VCaP (cell line): ENCODE measurements at regions not wholly inside any gene's neighbourhood (a gene's known extent, or its start where the extent isn't known, plus 50 kb on each side); places are given as distances from the start of the nearest gene placed in this dataset.
"Not testable (repeated sequence)": the region's sequence is repeated elsewhere in the genome, so short reads cannot be mapped to it uniquely, and the experiment has no call there.

ENCODE experiments used
- H3K27ac ChIP-seq: fragments of 450-650 bp; 2 replicates; pipeline ENCODE4 v1.5.1; 2017
- CTCF ChIP-seq: fragments of 450-650 bp; conservative IDR thresholded peaks from 2 replicates; pipeline ENCODE4 v1.5.1; 2017; ENCODE audit warnings: mild to moderate bottlenecking, moderate library complexity

- H3K27ac ChIP-seq, result no peak overlapping the region
- no peak for TF ChIP-seq CTCF
These were observed 133.8 kb upstream of the IGFBP3 start for GRCh38 chr7:46054915-46055314.

GRCh38 chr7:46054272-46054671 lies 133.2 kb upstream of the IGFBP3 start:
- no peak overlapping the region for H3K27ac ChIP-seq
- TF ChIP-seq CTCF, result no peak

- TF ChIP-seq CTCF, result no peak
- no peak overlapping the region for H3K27ac ChIP-seq
These were observed 126.5 kb upstream of the IGFBP3 start for GRCh38 chr7:46047581-46047980.

- H3K27ac ChIP-seq, result not testable (repeated sequence)
These were observed 122.3 kb upstream of the IGFBP3 start for GRCh38 chr7:46043338-46043737.

GRCh38 chr7:46039813-46040212 lies 118.7 kb upstream of the IGFBP3 start:
- H3K27ac ChIP-seq, result not testable (repeated sequence)

GRCh38 chr7:46035166-46035565 lies 114.1 kb upstream of the IGFBP3 start:
- no peak for TF ChIP-seq CTCF
- no peak overlapping the region for H3K27ac ChIP-seq

- TF ChIP-seq CTCF, result no peak
These were observed 113.1 kb upstream of the IGFBP3 start for GRCh38 chr7:46034056-46034768.

GRCh38 chr7:46033592-46033991 lies 112.5 kb upstream of the IGFBP3 start:
- H3K27ac ChIP-seq, result no peak overlapping the region
- no peak for TF ChIP-seq CTCF

More at GRCh38 chr7:46034056-46034768, 113.1 kb upstream of the IGFBP3 start:
- H3K27ac ChIP-seq, result no peak overlapping the region

GRCh38 chr7:46032942-46033341 lies 111.9 kb upstream of the IGFBP3 start:
- no peak for TF ChIP-seq CTCF
- no peak overlapping the region for H3K27ac ChIP-seq
